HG03135 (cell line): ENCODE measurements at regions not wholly inside any gene's neighbourhood (a gene's known extent, or its start where the extent isn't known, plus 50 kb on each side); places are given as distances from the start of the nearest gene placed in this dataset.
"Not testable (repeated sequence)": the region's sequence is repeated elsewhere in the genome, so short reads cannot be mapped to it uniquely, and the experiment has no call there.

ENCODE experiments used
- ATAC-seq: cut with Tn5 transposase; IDR thresholded peaks from one replicate; pipeline ENCODE4 v1.9.1; 2021; ENCODE audit warnings: mild to moderate bottlenecking, moderate library complexity; ENCODE audit not compliant: unreplicated experiment

- not testable (repeated sequence) for ATAC-seq
Measured at GRCh38 chr16:87161410-87161809, 155.8 kb downstream of the C16orf95 start.

- ATAC-seq, result no peak
Measured at GRCh38 chr16:87161822-87162676, 155.1 kb downstream of the C16orf95 start.

GRCh38 chr16:87162799-87163198 lies 154.4 kb downstream of the C16orf95 start:
- not testable (repeated sequence) for ATAC-seq

- no peak for ATAC-seq
Measured at GRCh38 chr16:87163637-87164036, 153.6 kb downstream of the C16orf95 start.

GRCh38 chr16:87165151-87165550 lies 152.0 kb downstream of the C16orf95 start:
- no peak for ATAC-seq

- ATAC-seq, result no peak
Measured at GRCh38 chr16:87165885-87166284, 151.3 kb downstream of the C16orf95 start.

GRCh38 chr16:87166321-87166720 lies 150.9 kb downstream of the C16orf95 start:
- ATAC-seq, result no peak

GRCh38 chr16:87166934-87167333 lies 150.3 kb downstream of the C16orf95 start:
- ATAC-seq, result no peak

GRCh38 chr16:87169509-87169995 lies 147.6 kb downstream of the C16orf95 start:
- no peak for ATAC-seq

GRCh38 chr16:87170310-87170709 lies 146.9 kb downstream of the C16orf95 start:
- ATAC-seq, result no peak

- no peak for ATAC-seq
Measured at GRCh38 chr16:87171723-87172122, 145.5 kb downstream of the C16orf95 start.

- no peak for ATAC-seq
Measured at GRCh38 chr16:87172632-87173031, 144.6 kb downstream of the C16orf95 start.

GRCh38 chr16:87173294-87173893 lies 143.8 kb downstream of the C16orf95 start:
- ATAC-seq, result no peak

- no peak for ATAC-seq
Measured at GRCh38 chr16:87174061-87174460, 143.1 kb downstream of the C16orf95 start.

- no peak for ATAC-seq
Measured at GRCh38 chr16:87176735-87177134, 140.5 kb downstream of the C16orf95 start.

- ATAC-seq, result no peak
Measured at GRCh38 chr16:87177673-87178072, 139.5 kb downstream of the C16orf95 start.

- no peak for ATAC-seq
Measured at GRCh38 chr16:87178177-87178863, 138.9 kb downstream of the C16orf95 start.

GRCh38 chr16:87178977-87179376 lies 138.2 kb downstream of the C16orf95 start:
- no peak for ATAC-seq

- ATAC-seq, result no peak
Measured at GRCh38 chr16:87180069-87180468, 137.1 kb downstream of the C16orf95 start.

GRCh38 chr16:87182759-87183158 lies 134.4 kb downstream of the C16orf95 start:
- no peak for ATAC-seq

GRCh38 chr16:87183647-87184046 lies 133.5 kb downstream of the C16orf95 start:
- no peak for ATAC-seq

- ATAC-seq, result no peak
Measured at GRCh38 chr16:87185308-87185707, 131.9 kb downstream of the C16orf95 start.
